ENCODE measurements at regions not wholly inside any gene's neighbourhood (a gene's known extent, or its start where the extent isn't known, plus 50 kb on each side); places are given as distances from the start of the nearest gene placed in this dataset.
"Not testable (repeated sequence)": the region's sequence is repeated elsewhere in the genome, so short reads cannot be mapped to it uniquely, and the experiment has no call there.

- peak; percentile 71 for TF ChIP-seq CTCF (conservative IDR thresholded peaks at IDR 0.05)
- TF ChIP-seq ZFX (IDR thresholded peaks at IDR 0.05) = no peak
Measured at GRCh38 chr12:85448548-85449139, 168.6 kb downstream of the ALX1 start.

GRCh38 chr12:85457016-85457415 lies 177.0 kb downstream of the ALX1 start:
- no peak overlapping the region for H3K27ac ChIP-seq
- TF ChIP-seq CTCF (conservative IDR thresholded peaks at IDR 0.05) (no peak), ZFX (IDR thresholded peaks at IDR 0.05) (no peak)

More at GRCh38 chr12:85448548-85449139, 168.6 kb downstream of the ALX1 start:
- no peak overlapping the region for H3K27ac ChIP-seq

- no peak for TF ChIP-seq ZFX (IDR thresholded peaks at IDR 0.05)
- no peak for TF ChIP-seq CTCF (conservative IDR thresholded peaks at IDR 0.05)
- no peak overlapping the region for H3K27ac ChIP-seq
Measured at GRCh38 chr12:85461127-85461526, 181.1 kb downstream of the ALX1 start.

- H3K27ac ChIP-seq = no peak overlapping the region
- TF ChIP-seq ZFX (IDR thresholded peaks at IDR 0.05) (no peak), CTCF (conservative IDR thresholded peaks at IDR 0.05) (no peak)
Measured at GRCh38 chr12:85462888-85463287, 182.9 kb downstream of the ALX1 start.

- TF ChIP-seq CTCF (conservative IDR thresholded peaks at IDR 0.05) = no peak
- TF ChIP-seq ZFX (IDR thresholded peaks at IDR 0.05) = no peak
- no peak overlapping the region for H3K27ac ChIP-seq
Measured at GRCh38 chr12:85466890-85467289, 186.9 kb downstream of the ALX1 start.

GRCh38 chr12:85468356-85469157 lies 188.5 kb downstream of the ALX1 start:
- TF ChIP-seq CTCF (conservative IDR thresholded peaks at IDR 0.05) (peak; percentile 82), ZFX (IDR thresholded peaks at IDR 0.05) (no peak)
- no peak overlapping the region for H3K27ac ChIP-seq

GRCh38 chr12:85469158-85470086 lies 189.4 kb downstream of the ALX1 start:
- not testable (repeated sequence) for H3K27ac ChIP-seq

- H3K27ac ChIP-seq = not testable (repeated sequence)
Measured at GRCh38 chr12:85475277-85475676, 195.3 kb downstream of the ALX1 start.

Measured in C4-2B (cell line).